Activated B cell treated with CpG ODN at 0.5 μM for 24 hours (primary cell): ENCODE measurements at regions not wholly inside any gene's neighbourhood (a gene's known extent, or its start where the extent isn't known, plus 50 kb on each side); places are given as distances from the start of the nearest gene placed in this dataset.

Source experiments
- ATAC-seq: fragments of 200-7000 bp; cut with Tn5 transposase; one replicate; pipeline ENCODE4 v1.10.0; 2021; ENCODE audit warnings: low read depth, mild to moderate bottlenecking, moderate library complexity
- CTCF ChIA-PET: fragments of 350-600 bp; sonication (Branson Sonifier 250); formaldehyde crosslinking; loops from one replicate; lab custom pipeline; 2021; ENCODE audit warnings: antibody characterized with exemption; lab: Charles Lee
- POLR2A ChIA-PET: fragments of 350-600 bp; sonication (Branson Sonifier 250); formaldehyde crosslinking; loops from one replicate; lab custom pipeline; 2021; ENCODE audit warnings: antibody characterized with exemption; lab: Charles Lee
- DNase-seq: peaks from one replicate; pipeline ENCODE4 v3.0.0; 2022
- H3K27ac Mint-ChIP-seq: one replicate; pipeline ENCODE4 v1.8.0; 2020; ENCODE audit warnings: mixed read lengths
- H3K27me3 Mint-ChIP-seq: one replicate; pipeline ENCODE4 v1.8.0; 2021; ENCODE audit warnings: mixed read lengths
- H3K36me3 Mint-ChIP-seq: one replicate; pipeline ENCODE4 v1.8.0; 2021; ENCODE audit warnings: low read depth, mixed read lengths
- H3K4me1 Mint-ChIP-seq: one replicate; pipeline ENCODE4 v1.8.0; 2021; ENCODE audit warnings: mixed read lengths
- H3K4me3 Mint-ChIP-seq: one replicate; pipeline ENCODE4 v1.8.0; 2020; ENCODE audit warnings: mild to moderate bottlenecking, mixed read lengths
- H3K9me3 Mint-ChIP-seq: one replicate; pipeline ENCODE4 v1.8.0; 2020; ENCODE audit warnings: mixed read lengths
- CTCF ChIP-seq: fragments of 200-600 bp; IDR thresholded peaks from one replicate; pipeline ENCODE4 v1.8.0; 2022; ENCODE audit warnings: antibody characterized with exemption, mild to moderate bottlenecking
- intact Hi-C: fragments of 100-400 bp; cut with micrococcal nuclease; formaldehyde crosslinking; loops from one replicate; pipeline ENCODE4 v1.15.1; 2024

- Mint-ChIP-seq H3K4me3 (no peak overlapping the region), H3K9me3 (peaks cover 17% of the 10 kb centered on the region), H3K27me3 (no peaks in the 10 kb centered on the region), H3K36me3 (peaks cover 2% of the 10 kb centered on the region), H3K4me1 (no peaks in the 10 kb centered on the region), H3K27ac (no peak overlapping the region)
- ATAC-seq (no peak), DNase-seq (no peak)
- TF ChIP-seq CTCF: no peak
- ChIA-PET POLR2A (no interaction called here), CTCF (no interaction called here)
- intact Hi-C loops: no loop called here
These were observed 171.6 kb downstream of the VAPA start for GRCh38 chr18:10085416-10085815.

GRCh38 chr18:10085876-10086275, 172.1 kb downstream of the VAPA start:
- ChIA-PET POLR2A (no interaction called here), CTCF (no interaction called here)
- H3K27me3 Mint-ChIP-seq: no peaks in the 10 kb centered on the region
- DNase-seq: no peak
- intact Hi-C loops: no loop called here
- H3K9me3 Mint-ChIP-seq: peaks cover 17% of the 10 kb centered on the region
- H3K4me1 Mint-ChIP-seq: no peaks in the 10 kb centered on the region
- H3K27ac Mint-ChIP-seq: no peak overlapping the region
- peaks cover 2% of the 10 kb centered on the region for H3K36me3 Mint-ChIP-seq
- no peak for ATAC-seq
- no peak overlapping the region for H3K4me3 Mint-ChIP-seq
- TF ChIP-seq CTCF: no peak

- Mint-ChIP-seq H3K27ac (no peak overlapping the region), H3K27me3 (no peaks in the 10 kb centered on the region), H3K4me1 (no peaks in the 10 kb centered on the region), H3K36me3 (peaks cover 2% of the 10 kb centered on the region), H3K4me3 (no peak overlapping the region), H3K9me3 (peaks cover 16% of the 10 kb centered on the region)
- no peak for ATAC-seq
- DNase-seq: no peak
- intact Hi-C loops: no loop called here
- TF ChIP-seq CTCF: no peak
- ChIA-PET CTCF (no interaction called here), POLR2A (no interaction called here)
These were observed 172.8 kb downstream of the VAPA start for GRCh38 chr18:10086458-10087210.

DNA sequence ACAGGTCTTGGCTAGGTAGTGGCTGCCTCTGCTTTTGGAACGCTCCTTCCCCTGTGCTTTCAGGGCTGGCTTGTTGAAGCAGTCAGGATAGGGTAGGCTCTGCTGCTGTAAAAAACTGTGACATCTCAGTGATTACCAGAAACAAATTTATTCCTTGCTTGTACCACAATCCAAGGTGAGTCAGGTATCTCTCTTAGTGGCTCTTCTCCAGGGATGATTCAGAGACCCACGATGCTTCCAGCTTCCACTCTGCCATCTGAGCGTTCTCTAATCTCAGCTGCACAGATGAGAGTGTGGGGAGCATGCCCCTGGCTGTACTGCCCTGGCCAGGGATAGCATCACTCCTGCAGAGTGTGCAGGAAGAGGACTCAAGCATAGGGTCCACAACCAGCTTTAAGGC, 174.9 kb downstream of the VAPA start:
- Mint-ChIP-seq H3K27ac (no peak overlapping the region), H3K9me3 (peaks cover 5% of the 10 kb centered on the region), H3K36me3 (no peaks in the 10 kb centered on the region), H3K4me3 (no peak overlapping the region), H3K4me1 (no peaks in the 10 kb centered on the region), H3K27me3 (no peaks in the 10 kb centered on the region)
- DNase-seq (no peak), ATAC-seq (no peak)
- intact Hi-C loops: no loop called here
- ChIA-PET POLR2A (no interaction called here), CTCF (interaction anchor here (0.6 kb wide), 1 partner anchor 23 kb away, joined by 3 read pairs; no protein-coding TSS in a partner anchor)
- TF ChIP-seq CTCF: no peak

DNA sequence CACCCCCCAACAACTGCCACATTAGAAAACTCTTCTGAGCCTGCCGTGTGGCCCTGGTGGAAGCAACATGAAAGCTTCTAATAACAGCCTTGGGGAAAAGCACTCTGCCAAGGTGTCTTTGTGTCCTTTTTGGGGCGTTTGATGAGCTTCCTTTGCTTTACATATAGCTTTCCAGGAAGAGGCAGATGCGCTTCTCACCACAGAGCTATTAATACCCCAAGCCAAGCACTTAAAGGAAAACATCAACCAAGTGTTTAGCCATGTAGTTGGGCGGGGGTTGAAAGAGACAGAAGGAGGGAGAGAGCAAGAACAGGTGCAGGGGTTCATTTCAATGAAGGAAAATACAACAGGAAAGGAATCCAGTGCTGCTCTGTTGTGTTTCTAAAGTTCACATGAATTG, 176.1 kb downstream of the VAPA start:
- intact Hi-C loops: no loop called here
- Mint-ChIP-seq H3K9me3 (no peaks in the 10 kb centered on the region), H3K4me3 (no peak overlapping the region), H3K36me3 (no peaks in the 10 kb centered on the region), H3K27me3 (no peaks in the 10 kb centered on the region), H3K4me1 (no peaks in the 10 kb centered on the region), H3K27ac (no peak overlapping the region)
- POLR2A ChIA-PET: no interaction called here
- no peak for DNase-seq
- TF ChIP-seq CTCF: no peak
- no peak for ATAC-seq
- CTCF ChIA-PET: no interaction called here
